Spleen (tissue), 11 donors: ENCODE measurements at regions not wholly inside any gene's neighbourhood (a gene's known extent, or its start where the extent isn't known, plus 50 kb on each side); places are given as distances from the start of the nearest gene placed in this dataset.

Experiments used
- DNase-seq: peaks from one replicate; pipeline ENCODE4 v3.0.0-alpha.2; 2020
- H3K27ac ChIP-seq, 8 donors: fragments of 200-600 bp; sonication (generic) in 7 of 8; 1 replicate in 4 of 8; 2 replicates in 4 of 8; pipeline versions ENCODE4 v1.5.0 to v1.8.0; 2016 to 2021; ENCODE audit warnings: inconsistent platforms in 4 of 8, mild to moderate bottlenecking in 4 of 8, moderate library complexity in 1 of 8
- H3K27me3 ChIP-seq, 7 donors: fragments of 200-600 bp; sonication (generic) in 6 of 7; replicated peaks in 1 of 7; 1 replicate in 4 of 7; 2 replicates in 3 of 7; pipeline versions ENCODE4 v1.5.0 to v1.8.0; 2016 to 2021; ENCODE audit warnings: inconsistent platforms in 3 of 7, mild to moderate bottlenecking in 1 of 7
- H3K36me3 ChIP-seq, 6 donors: fragments of 200-600 bp; sonication (generic) in 5 of 6; 1 replicate in 4 of 6; 2 replicates in 2 of 6; pipeline versions ENCODE4 v1.5.0 to v1.8.0; 2016 to 2021; ENCODE audit warnings: inconsistent platforms in 2 of 6
- H3K4me1 ChIP-seq, 6 donors: fragments of 200-600 bp; sonication (generic) in 5 of 6; 1 replicate in 3 of 6; 2 replicates in 3 of 6; pipeline versions ENCODE4 v1.5.0 to v1.8.0; 2016 to 2021; ENCODE audit warnings: inconsistent platforms in 3 of 6
- H3K4me3 ChIP-seq, 8 donors: fragments of 200-600 bp; sonication (generic) in 7 of 8; 1 replicate in 4 of 8; 2 replicates in 4 of 8; pipeline versions ENCODE4 v1.5.0 to v1.8.0; 2016 to 2021; ENCODE audit warnings: inconsistent platforms in 4 of 8, mild to moderate bottlenecking in 4 of 8, moderate library complexity in 2 of 8
- H3K9me3 ChIP-seq, 8 donors: fragments of 200-600 bp; sonication (generic) in 7 of 8; 1 replicate in 4 of 8; 2 replicates in 4 of 8; pipeline versions ENCODE4 v1.5.0 to v1.8.0; 2016 to 2021; ENCODE audit warnings: inconsistent platforms in 4 of 8
- POLR2A ChIP-seq, 3 donors: fragments of 450-650 bp; IDR thresholded peaks; one replicate each; pipeline ENCODE4 v1.5.1; 2017; ENCODE audit warnings: antibody characterized with exemption in 3 of 3, mild to moderate bottlenecking in 1 of 3
- POLR2AphosphoS5 ChIP-seq, 3 donors: sonication (generic); formaldehyde crosslinking; IDR thresholded peaks; one replicate each; pipeline ENCODE4 v1.5.1; 2017; ENCODE audit warnings: antibody characterized with exemption in 3 of 3
- WGBS, 5 donors: extraction: QIAGEN DNeasy Blood & Tissue Kit in 3 of 5; methylation state at CpG; one replicate each; pipeline versions ENCODE4 v1.1.5 to v1.1.7; 2013 to 2018; 5-methylcytosine and 5-hydroxymethylcytosine counted together
- intact Hi-C: fragments of 100-400 bp; cut with DNase I; formaldehyde crosslinking; loops from one replicate; pipeline ENCODE4 v1.15.0; 2023; ENCODE audit warnings: low total_unique reads
- TF ChIP-seq, protein P1 (sequence below), 11 experiments: fragments of 200-600 bp in 7 of 11; fragments of 450-650 bp in 4 of 11; sonication (generic) in 4 of 11; IDR thresholded peaks in 8 of 11; conservative IDR thresholded peaks in 3 of 11; 1 replicate in 7 of 11; 2 replicates in 4 of 11; pipeline versions ENCODE4 v1.4.0 to v1.8.0; 2016 to 2021; ENCODE audit warnings: antibody characterized with exemption in 11 of 11, inconsistent platforms in 4 of 11, mild to moderate bottlenecking in 1 of 11
- donor health status: healthy with polysubstance abuse.
- donor health status: DM: no; HTN: no; CAD: no; lungs with moderate emphysema.
- donor health status: DM: no; HTN: no; CAD: no.
- donor health status: Bipolar disorder and iron deficiency.
- donor health status: healthy.
- donor health status: DM: no; HTN: no; CAD: no.
- donor health status: DM: yes; HTN: yes; CAD: no.

DNA sequence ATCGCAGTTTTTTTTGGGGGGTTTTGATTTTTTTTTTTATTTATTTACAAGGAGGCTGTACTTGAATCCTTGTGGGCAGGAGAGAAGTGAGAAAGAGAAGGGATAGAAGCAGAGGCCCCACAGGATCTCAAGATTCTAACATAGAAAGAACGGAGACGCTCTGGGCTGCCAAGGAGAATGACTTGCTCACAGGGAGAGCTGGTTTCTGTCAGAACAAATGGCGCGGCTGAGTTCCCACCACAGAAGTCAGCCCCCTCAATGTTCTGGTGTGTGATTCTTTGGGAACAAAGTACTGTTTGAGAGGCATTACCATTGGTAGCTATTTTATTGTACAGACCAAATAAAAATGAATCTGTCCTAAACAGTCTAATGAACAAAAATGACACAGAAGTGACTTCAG lies 80.6 kb downstream of the ATXN3L start:
- 57 to 80% (median 74%) methylated on average over 5 of the region's 5 CpGs for WGBS, 5 donors

DNA sequence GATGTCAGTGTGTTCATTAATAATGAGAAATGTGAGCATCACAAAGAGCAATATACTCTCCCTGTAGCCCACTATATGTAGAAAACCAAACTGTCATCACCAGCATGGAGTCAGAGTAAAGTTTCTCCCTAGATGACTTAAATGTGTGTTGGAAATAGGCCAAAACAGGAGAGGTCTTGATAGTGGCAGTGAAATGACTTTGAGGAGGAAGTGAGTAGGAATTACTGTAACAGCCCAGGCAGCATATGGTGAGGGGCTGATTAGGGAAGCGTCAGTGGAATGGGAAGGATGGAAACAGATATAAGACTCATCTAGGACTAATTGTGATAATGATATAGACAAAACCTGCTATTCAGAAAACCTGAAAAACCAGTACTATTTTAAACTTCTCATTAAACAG lies 83.9 kb downstream of the ATXN3L start:
- intact Hi-C loops: no loop called here
- Histone ChIP-seq H3K9me3 (no peaks in the 10 kb centered on the region), H3K27me3 (peaks cover 0 to 11% (median 0%) of the 10 kb centered on the region in 7 donors), H3K36me3 (no peaks in the 10 kb centered on the region), H3K4me1 (peaks cover 0 to 5% (median 0%) of the 10 kb centered on the region in 6 donors), H3K27ac (no peak overlapping the region), H3K4me3 (no peak overlapping the region)
- TF ChIP-seq POLR2A (IDR thresholded peaks at IDR 0.05) (no peak), POLR2AphosphoS5 (IDR thresholded peaks at IDR 0.05) (no peak)
- TF ChIP-seq, protein P1, sequence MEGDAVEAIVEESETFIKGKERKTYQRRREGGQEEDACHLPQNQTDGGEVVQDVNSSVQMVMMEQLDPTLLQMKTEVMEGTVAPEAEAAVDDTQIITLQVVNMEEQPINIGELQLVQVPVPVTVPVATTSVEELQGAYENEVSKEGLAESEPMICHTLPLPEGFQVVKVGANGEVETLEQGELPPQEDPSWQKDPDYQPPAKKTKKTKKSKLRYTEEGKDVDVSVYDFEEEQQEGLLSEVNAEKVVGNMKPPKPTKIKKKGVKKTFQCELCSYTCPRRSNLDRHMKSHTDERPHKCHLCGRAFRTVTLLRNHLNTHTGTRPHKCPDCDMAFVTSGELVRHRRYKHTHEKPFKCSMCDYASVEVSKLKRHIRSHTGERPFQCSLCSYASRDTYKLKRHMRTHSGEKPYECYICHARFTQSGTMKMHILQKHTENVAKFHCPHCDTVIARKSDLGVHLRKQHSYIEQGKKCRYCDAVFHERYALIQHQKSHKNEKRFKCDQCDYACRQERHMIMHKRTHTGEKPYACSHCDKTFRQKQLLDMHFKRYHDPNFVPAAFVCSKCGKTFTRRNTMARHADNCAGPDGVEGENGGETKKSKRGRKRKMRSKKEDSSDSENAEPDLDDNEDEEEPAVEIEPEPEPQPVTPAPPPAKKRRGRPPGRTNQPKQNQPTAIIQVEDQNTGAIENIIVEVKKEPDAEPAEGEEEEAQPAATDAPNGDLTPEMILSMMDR (IDR thresholded peaks at IDR 0.05 in 8 of 11, conservative IDR thresholded peaks at IDR 0.05 in 3 of 11): no peak
- DNase-seq: no peak
- 29 to 60% (median 44%) methylated on average over 1 of the region's 1 CpG for WGBS, 5 donors

More for the DNA sequence above, 80.6 kb downstream of the ATXN3L start:
- peaks cover 0 to 11% (median 0%) of the 10 kb centered on the region in 7 donors for H3K27me3 ChIP-seq
- DNase-seq: no peak
- H3K9me3 ChIP-seq: no peaks in the 10 kb centered on the region
- H3K36me3 ChIP-seq: no peaks in the 10 kb centered on the region
- intact Hi-C loops: no loop called here
- TF ChIP-seq POLR2AphosphoS5 (IDR thresholded peaks at IDR 0.05) (no peak), POLR2A (IDR thresholded peaks at IDR 0.05) (no peak)
- TF ChIP-seq, protein P1 (IDR thresholded peaks at IDR 0.05 in 8 of 11, conservative IDR thresholded peaks at IDR 0.05 in 3 of 11): no peak
- no peaks in the 10 kb centered on the region for H3K4me1 ChIP-seq
- peak overlapping the region in 2 of 8 donors; percentile 23 to 41 for H3K27ac ChIP-seq
- no peak overlapping the region for H3K4me3 ChIP-seq

DNA sequence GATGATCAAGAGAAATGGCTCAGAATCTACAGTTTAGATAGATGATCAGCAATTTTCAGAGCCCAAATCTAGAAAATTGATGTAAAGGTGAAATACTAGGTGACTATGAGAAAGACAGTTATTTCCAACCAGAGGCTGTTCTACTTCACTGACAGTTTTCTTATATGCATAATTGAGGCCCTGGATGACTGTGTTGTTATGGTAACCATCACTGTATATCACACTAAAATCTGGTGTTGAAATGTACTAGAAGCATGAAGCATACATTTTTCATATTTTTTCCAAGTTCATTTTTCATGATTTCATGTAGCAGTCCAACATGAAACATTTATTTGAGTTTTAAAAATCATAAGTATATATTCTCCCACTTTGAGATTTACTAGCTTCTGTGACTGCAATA lies 87.4 kb downstream of the ATXN3L start:
- H3K27ac ChIP-seq: no peak overlapping the region
- intact Hi-C loops: no loop called here
- H3K9me3 ChIP-seq: no peaks in the 10 kb centered on the region
- TF ChIP-seq POLR2A (IDR thresholded peaks at IDR 0.05) (no peak), POLR2AphosphoS5 (IDR thresholded peaks at IDR 0.05) (no peak)
- TF ChIP-seq, protein P1 (IDR thresholded peaks at IDR 0.05 in 8 of 11, conservative IDR thresholded peaks at IDR 0.05 in 3 of 11): no peak
- H3K36me3 ChIP-seq: no peaks in the 10 kb centered on the region
- no peak overlapping the region for H3K4me3 ChIP-seq
- DNase-seq: no peak
- peaks cover 0 to 5% (median 0%) of the 10 kb centered on the region in 6 donors for H3K4me1 ChIP-seq
- peaks cover 0 to 2% (median 0%) of the 10 kb centered on the region in 7 donors for H3K27me3 ChIP-seq

DNA sequence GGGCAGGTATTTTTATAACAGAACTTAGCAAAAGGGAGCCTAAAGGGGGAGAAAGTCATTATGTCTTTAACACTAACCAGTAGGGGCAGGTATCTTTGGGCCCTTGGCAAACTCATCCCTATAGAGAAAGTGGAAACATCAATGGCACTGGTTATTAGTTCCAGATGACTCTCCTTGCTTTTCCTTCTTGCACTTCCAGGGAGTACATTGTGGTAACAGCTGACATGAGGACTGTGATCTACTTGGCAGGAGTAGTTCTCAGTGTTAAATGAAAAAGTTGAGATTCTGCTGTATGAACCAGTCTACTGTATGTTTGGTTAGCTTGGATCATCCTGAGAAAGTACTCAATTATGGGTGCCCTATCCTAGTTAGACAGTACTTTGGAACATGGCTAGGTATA lies 93.6 kb downstream of the ATXN3L start:
- H3K36me3 ChIP-seq: no peaks in the 10 kb centered on the region
- H3K27ac ChIP-seq: no peak overlapping the region
- no peaks in the 10 kb centered on the region for H3K27me3 ChIP-seq
- H3K4me1 ChIP-seq: no peaks in the 10 kb centered on the region
- TF ChIP-seq, protein P1 (IDR thresholded peaks at IDR 0.05 in 8 of 11, conservative IDR thresholded peaks at IDR 0.05 in 3 of 11): no peak
- TF ChIP-seq POLR2AphosphoS5 (IDR thresholded peaks at IDR 0.05): no peak
- no peak for TF ChIP-seq POLR2A (IDR thresholded peaks at IDR 0.05)
- no peaks in the 10 kb centered on the region for H3K9me3 ChIP-seq
- H3K4me3 ChIP-seq: no peak overlapping the region
- no peak for DNase-seq
- intact Hi-C loops: no loop called here
